PFSK-1 (cell line): ENCODE measurements at regions not wholly inside any gene's neighbourhood (a gene's known extent, or its start where the extent isn't known, plus 50 kb on each side); places are given as distances from the start of the nearest gene placed in this dataset.

ENCODE experiments used
- FOXP2 ChIP-seq: optimal IDR thresholded peaks from 2 replicates; pipeline ENCODE3; 2011; ENCODE audit warnings: borderline replicate concordance, control low read depth, inconsistent platforms; ENCODE audit not compliant: insufficient read depth; ENCODE audit errors: extremely low read length, extremely low read depth
- POLR2AphosphoS5 ChIP-seq: IDR thresholded peaks from 2 replicates; pipeline ENCODE4 v1.6.1; 2012; ENCODE audit warnings: low read depth, mild to moderate bottlenecking, control low read depth, low read length, moderate library complexity
- SIN3A ChIP-seq: IDR thresholded peaks from 2 replicates; pipeline ENCODE4 v1.6.1; 2012; ENCODE audit warnings: mild to moderate bottlenecking, low read length, moderate library complexity, borderline replicate concordance; ENCODE audit not compliant: insufficient read depth
- TAF1 ChIP-seq: IDR thresholded peaks from 2 replicates; pipeline ENCODE4 v1.6.1; 2012; ENCODE audit warnings: low read length, control low read depth, borderline replicate concordance; ENCODE audit not compliant: insufficient read depth
- TF ChIP-seq, protein P1 (sequence below), 2 experiments: IDR thresholded peaks; 2 replicates each; pipeline versions ENCODE4 v1.6.1 to v1.8.0; 2011 to 2012; ENCODE audit warnings: low read depth in 2 of 2, low read length in 2 of 2, control low read depth in 1 of 2, inconsistent platforms in 1 of 2, mild to moderate bottlenecking in 1 of 2, moderate library complexity in 1 of 2; ENCODE audit not compliant: insufficient read depth in 1 of 2

DNA sequence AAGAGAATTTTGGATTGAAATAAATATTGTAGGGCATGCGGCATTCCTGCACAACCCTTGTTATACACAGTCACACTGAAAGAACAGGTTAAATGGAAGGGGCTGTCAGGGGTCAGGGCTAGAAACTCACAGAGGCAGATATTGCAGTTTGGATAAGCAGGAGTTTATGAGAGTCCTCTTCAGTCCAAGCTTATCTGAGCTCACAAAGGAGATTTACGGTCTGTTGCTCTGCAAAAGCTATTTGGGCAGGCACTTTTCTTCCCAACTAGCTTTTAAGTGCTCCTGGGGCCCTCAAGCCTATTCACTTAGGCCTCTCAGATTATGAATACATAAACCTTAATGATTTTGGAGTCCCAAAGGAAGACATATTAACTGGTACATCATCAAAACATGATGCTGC is 156.2 kb downstream of the SOX4 start:
- TF ChIP-seq SIN3A, result no peak
- TF ChIP-seq, protein P1, sequence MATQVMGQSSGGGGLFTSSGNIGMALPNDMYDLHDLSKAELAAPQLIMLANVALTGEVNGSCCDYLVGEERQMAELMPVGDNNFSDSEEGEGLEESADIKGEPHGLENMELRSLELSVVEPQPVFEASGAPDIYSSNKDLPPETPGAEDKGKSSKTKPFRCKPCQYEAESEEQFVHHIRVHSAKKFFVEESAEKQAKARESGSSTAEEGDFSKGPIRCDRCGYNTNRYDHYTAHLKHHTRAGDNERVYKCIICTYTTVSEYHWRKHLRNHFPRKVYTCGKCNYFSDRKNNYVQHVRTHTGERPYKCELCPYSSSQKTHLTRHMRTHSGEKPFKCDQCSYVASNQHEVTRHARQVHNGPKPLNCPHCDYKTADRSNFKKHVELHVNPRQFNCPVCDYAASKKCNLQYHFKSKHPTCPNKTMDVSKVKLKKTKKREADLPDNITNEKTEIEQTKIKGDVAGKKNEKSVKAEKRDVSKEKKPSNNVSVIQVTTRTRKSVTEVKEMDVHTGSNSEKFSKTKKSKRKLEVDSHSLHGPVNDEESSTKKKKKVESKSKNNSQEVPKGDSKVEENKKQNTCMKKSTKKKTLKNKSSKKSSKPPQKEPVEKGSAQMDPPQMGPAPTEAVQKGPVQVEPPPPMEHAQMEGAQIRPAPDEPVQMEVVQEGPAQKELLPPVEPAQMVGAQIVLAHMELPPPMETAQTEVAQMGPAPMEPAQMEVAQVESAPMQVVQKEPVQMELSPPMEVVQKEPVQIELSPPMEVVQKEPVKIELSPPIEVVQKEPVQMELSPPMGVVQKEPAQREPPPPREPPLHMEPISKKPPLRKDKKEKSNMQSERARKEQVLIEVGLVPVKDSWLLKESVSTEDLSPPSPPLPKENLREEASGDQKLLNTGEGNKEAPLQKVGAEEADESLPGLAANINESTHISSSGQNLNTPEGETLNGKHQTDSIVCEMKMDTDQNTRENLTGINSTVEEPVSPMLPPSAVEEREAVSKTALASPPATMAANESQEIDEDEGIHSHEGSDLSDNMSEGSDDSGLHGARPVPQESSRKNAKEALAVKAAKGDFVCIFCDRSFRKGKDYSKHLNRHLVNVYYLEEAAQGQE (IDR thresholded peaks at IDR 0.05; ENCODE audit: insufficient read depth in 1 of 2, low read depth in 2 of 2, low read length in 2 of 2), result no peak
- TF ChIP-seq POLR2AphosphoS5, result no peak
- no peak for TF ChIP-seq TAF1
- no peak for TF ChIP-seq FOXP2

DNA sequence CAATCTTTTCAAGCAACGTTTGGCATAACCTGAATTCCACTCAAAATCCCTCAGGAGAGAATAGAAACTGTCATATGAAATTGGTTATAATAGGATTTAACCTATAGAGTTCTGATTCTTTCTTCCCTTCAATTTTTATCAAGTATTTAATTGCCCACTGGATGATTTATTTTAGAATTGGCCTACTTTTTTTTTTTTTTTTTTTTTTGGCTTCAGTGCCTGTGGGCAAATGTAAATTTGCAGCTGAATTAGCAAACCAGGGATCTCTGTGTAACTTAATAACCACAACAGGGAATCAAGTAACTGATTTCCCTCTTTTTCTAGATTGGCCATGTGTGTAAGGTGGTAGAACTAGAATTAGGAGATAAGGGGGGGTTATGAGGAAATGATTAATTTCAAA is 157.0 kb downstream of the SOX4 start:
- no peak for TF ChIP-seq TAF1
- no peak for TF ChIP-seq FOXP2
- TF ChIP-seq, protein P1 (IDR thresholded peaks at IDR 0.05; ENCODE audit: insufficient read depth in 1 of 2, low read depth in 2 of 2, low read length in 2 of 2), result no peak
- TF ChIP-seq SIN3A, result no peak
- no peak for TF ChIP-seq POLR2AphosphoS5

DNA sequence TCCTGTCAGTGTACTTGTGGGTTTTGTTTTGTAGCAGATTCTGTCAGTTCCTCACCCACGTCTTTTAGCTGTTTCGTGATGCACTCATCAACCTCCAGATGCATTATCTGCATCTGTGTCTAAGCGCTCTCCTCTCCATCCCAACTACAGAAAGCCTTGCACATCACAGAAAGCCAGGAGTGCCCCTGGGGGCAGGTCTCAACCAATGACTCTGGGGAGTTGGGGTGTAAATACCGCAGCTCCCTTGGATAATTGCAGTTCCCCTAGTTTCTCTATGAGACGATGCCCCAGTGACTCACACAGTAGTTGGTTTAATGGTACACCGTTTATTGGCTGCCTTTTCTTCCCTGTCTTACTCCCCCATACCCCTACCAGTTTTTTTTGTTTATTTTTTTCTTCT is 158.1 kb downstream of the SOX4 start:
- TF ChIP-seq, protein P1 (IDR thresholded peaks at IDR 0.05; ENCODE audit: insufficient read depth in 1 of 2, low read depth in 2 of 2, low read length in 2 of 2), result no peak
- no peak for TF ChIP-seq SIN3A
- no peak for TF ChIP-seq POLR2AphosphoS5
- TF ChIP-seq TAF1, result no peak
- no peak for TF ChIP-seq FOXP2

DNA sequence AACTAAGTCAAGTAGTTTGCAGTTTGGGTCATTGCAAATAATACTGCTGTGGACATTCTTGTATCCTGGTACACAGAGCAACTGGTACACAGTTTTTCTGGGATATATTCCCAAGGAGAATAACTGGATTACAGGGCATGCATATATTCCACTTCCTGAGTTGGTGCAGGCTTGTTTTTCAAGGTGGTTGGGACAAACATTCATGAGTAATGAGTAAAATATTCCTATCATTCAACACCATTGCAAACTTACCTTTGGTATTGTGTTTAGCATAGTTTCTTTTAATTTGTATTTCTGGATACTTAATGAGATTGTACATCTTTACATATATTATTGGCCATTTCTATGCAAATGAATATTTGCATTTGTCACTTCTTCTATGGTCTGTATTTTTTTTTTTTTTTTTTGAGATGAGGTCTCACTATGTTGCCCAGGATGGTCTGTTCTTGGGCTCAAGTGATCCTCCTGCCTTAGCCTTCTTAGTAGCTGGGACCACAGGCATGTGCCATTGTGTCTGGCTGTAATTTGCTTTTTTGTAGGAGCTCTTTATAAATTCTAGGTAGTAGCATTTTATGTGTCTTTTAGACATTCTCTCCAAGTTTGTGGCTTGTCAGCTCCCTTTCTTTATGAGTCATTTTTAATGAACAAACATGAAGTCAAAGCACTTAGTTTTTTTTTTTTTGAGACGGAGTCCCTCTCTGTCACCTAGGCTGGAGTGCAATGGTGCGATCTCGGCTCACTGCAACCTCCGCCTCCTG is 158.7 kb downstream of the SOX4 start:
- TF ChIP-seq FOXP2 (no peak), SIN3A (no peak), POLR2AphosphoS5 (no peak), TAF1 (no peak)
- TF ChIP-seq, protein P1 (IDR thresholded peaks at IDR 0.05; ENCODE audit: insufficient read depth in 1 of 2, low read depth in 2 of 2, low read length in 2 of 2), result no peak
